Keratinocyte (primary cell): ENCODE measurements at regions not wholly inside any gene's neighbourhood (a gene's known extent, or its start where the extent isn't known, plus 50 kb on each side); places are given as distances from the start of the nearest gene placed in this dataset.

Experiments used
- DNase-seq: peaks from one replicate; pipeline ENCODE4 v3.0.0-alpha.2; 2011; ENCODE audit warnings: low read depth, missing footprints, low spot score
- FAIRE-seq: peaks from 2 replicates; lab custom pipeline; 2011; peaks lifted over from hg19 to GRCh38; lab: Jason Lieb, UNC
- H2AFZ ChIP-seq: 2 replicates; pipeline ENCODE4 v1.6.0; 2012; ENCODE audit warnings: low read length, control low read depth, inconsistent platforms; ENCODE audit not compliant: control insufficient read depth
- H3K27ac ChIP-seq: 2 replicates; pipeline ENCODE4 v1.5.1; 2011; ENCODE audit warnings: low read length; ENCODE audit not compliant: control insufficient read depth, insufficient read depth
- H3K27me3 ChIP-seq: 3 replicates; pipeline ENCODE4 v1.6.0; 2011; ENCODE audit warnings: low read length; ENCODE audit not compliant: control insufficient read depth, insufficient read depth; ENCODE audit errors: extremely low read depth
- H3K36me3 ChIP-seq, 2 experiments: 2 replicates in 1 of 2; 3 replicates in 1 of 2; pipeline ENCODE4 v1.5.1; 2011; ENCODE audit warnings: low read length in 2 of 2, mild to moderate bottlenecking in 1 of 2; ENCODE audit not compliant: control insufficient read depth in 2 of 2, insufficient read depth in 2 of 2; ENCODE audit errors: extremely low read depth in 1 of 2
- H3K4me1 ChIP-seq: 3 replicates; pipeline ENCODE4 v1.5.1; 2011; ENCODE audit warnings: low read length; ENCODE audit not compliant: control insufficient read depth, insufficient read depth; ENCODE audit errors: extremely low read depth
- H3K4me2 ChIP-seq: 3 replicates; pipeline ENCODE4 v1.6.0; 2011; ENCODE audit warnings: low read depth, low read length; ENCODE audit not compliant: control insufficient read depth, insufficient read depth; ENCODE audit errors: extremely low read depth
- H3K4me3 ChIP-seq, 3 experiments: fragments of 200-600 bp in 1 of 3; sonication (generic) in 1 of 3; 2 replicates in 2 of 3; 3 replicates in 1 of 3; pipeline ENCODE4 v1.5.1; 2011 to 2016; ENCODE audit warnings: low read length in 3 of 3, mild to moderate bottlenecking in 3 of 3, control low read depth in 2 of 3, inconsistent platforms in 1 of 3, low read depth in 1 of 3, mixed read lengths in 1 of 3, mixed run types in 1 of 3, moderate library complexity in 1 of 3; ENCODE audit not compliant: control insufficient read depth in 2 of 3, insufficient read depth in 2 of 3; ENCODE audit errors: extremely low read depth in 1 of 3
- H3K79me2 ChIP-seq: 2 replicates; pipeline ENCODE4 v1.6.0; 2012; ENCODE audit warnings: low read length; ENCODE audit not compliant: control insufficient read depth, insufficient read depth
- H3K9ac ChIP-seq: 3 replicates; pipeline ENCODE4 v1.6.0; 2011; ENCODE audit warnings: low read length; ENCODE audit not compliant: control insufficient read depth, insufficient read depth; ENCODE audit errors: extremely low read depth
- H3K9me1 ChIP-seq: 3 replicates; pipeline ENCODE4 v1.6.0; 2011; ENCODE audit warnings: low read length; ENCODE audit not compliant: control insufficient read depth, insufficient read depth; ENCODE audit errors: extremely low read depth
- H3K9me3 ChIP-seq: 2 replicates; pipeline ENCODE4 v1.5.1; 2012; ENCODE audit warnings: low read depth, low read length; ENCODE audit not compliant: control insufficient read depth
- H4K20me1 ChIP-seq: 3 replicates; pipeline ENCODE4 v1.6.0; 2011; ENCODE audit warnings: low read length; ENCODE audit not compliant: control insufficient read depth, insufficient read depth; ENCODE audit errors: extremely low read depth
- CTCF ChIP-seq, 3 experiments: IDR thresholded peaks in 1 of 3; conservative IDR thresholded peaks in 1 of 3; optimal IDR thresholded peaks in 1 of 3; 2 replicates in 2 of 3; 3 replicates in 1 of 3; pipeline versions ENCODE3 to v1.5.1; 2011; ENCODE audit warnings: low read length in 3 of 3, mild to moderate bottlenecking in 3 of 3, moderate library complexity in 2 of 3, control low read depth in 1 of 3, inconsistent platforms in 1 of 3; ENCODE audit not compliant: insufficient read depth in 2 of 3; ENCODE audit errors: extremely low read depth in 1 of 3
- EZH2 ChIP-seq: IDR thresholded peaks from one replicate; pipeline ENCODE4 v1.6.1; 2012; ENCODE audit warnings: inconsistent platforms, mild to moderate bottlenecking, low read length, moderate library complexity
- dilution Hi-C: fragments of 300-500 bp; cut with MboI; formaldehyde crosslinking; loops from one replicate; pipeline ENCODE4 v1.7.0; 2020; ENCODE audit warnings: low sequenced_read_pairs; ENCODE audit not compliant: extremely low pct_ligation_motif_present

GRCh38 chr9:79116709-79117108, 455.1 kb upstream of the TLE4 start:
- Histone ChIP-seq H3K9ac (no peak overlapping the region), H3K27ac (no peak overlapping the region), H4K20me1 (no peaks in the 10 kb centered on the region), H3K36me3 (no peaks in the 10 kb centered on the region), H3K4me2 (no peak overlapping the region), H3K27me3 (no peaks in the 10 kb centered on the region), H3K9me3 (no peaks in the 10 kb centered on the region), H2AFZ (no peak overlapping the region), H3K79me2 (no peaks in the 10 kb centered on the region), H3K4me3 (no peak overlapping the region), H3K9me1 (no peaks in the 10 kb centered on the region), H3K4me1 (no peaks in the 10 kb centered on the region)
- dilution Hi-C loops: no loop called here
- no peak for TF ChIP-seq CTCF (optimal IDR thresholded peaks at IDR 0.05 in 1 of 3, IDR thresholded peaks at IDR 0.05 in 1 of 3, conservative IDR thresholded peaks at IDR 0.05 in 1 of 3; ENCODE audit: extremely low read depth in 1 of 3, insufficient read depth in 2 of 3, low read length in 3 of 3)
- no peak for TF ChIP-seq EZH2
- FAIRE-seq: no peak
- no peak for DNase-seq

- FAIRE-seq: peak; percentile 36
- Histone ChIP-seq H3K27me3 (no peaks in the 10 kb centered on the region), H3K4me1 (no peaks in the 10 kb centered on the region), H3K9me3 (no peaks in the 10 kb centered on the region), H3K9ac (no peak overlapping the region), H3K27ac (no peak overlapping the region), H3K79me2 (no peaks in the 10 kb centered on the region), H4K20me1 (no peaks in the 10 kb centered on the region), H3K4me2 (no peak overlapping the region), H3K36me3 (no peaks in the 10 kb centered on the region), H3K4me3 (no peak overlapping the region), H2AFZ (no peak overlapping the region), H3K9me1 (no peaks in the 10 kb centered on the region)
- dilution Hi-C loops: no loop called here
- TF ChIP-seq EZH2 (no peak), CTCF (optimal IDR thresholded peaks at IDR 0.05 in 1 of 3, IDR thresholded peaks at IDR 0.05 in 1 of 3, conservative IDR thresholded peaks at IDR 0.05 in 1 of 3; ENCODE audit: extremely low read depth in 1 of 3, insufficient read depth in 2 of 3, low read length in 3 of 3) (no peak)
- DNase-seq: no peak
These were observed 451.2 kb upstream of the TLE4 start for GRCh38 chr9:79120533-79120932.
